OCI-LY3 (cell line): ENCODE measurements at regions not wholly inside any gene's neighbourhood (a gene's known extent, or its start where the extent isn't known, plus 50 kb on each side); places are given as distances from the start of the nearest gene placed in this dataset.
A peak's percentile ranks its signal among the peaks of the same experiment; 100 is the strongest.

Experiments used
- H2AFZ ChIP-seq: fragments of 200-600, 300-600 bp; shearing (Covaris generic); 2 replicates; pipeline ENCODE4 v1.6.0; 2014; ENCODE audit warnings: antibody characterized with exemption, low read depth, low read length
- H3K27ac ChIP-seq: fragments of 200-600, 300-600 bp; sonication (generic); 2 replicates; pipeline ENCODE4 v1.5.1; 2014; ENCODE audit warnings: mild to moderate bottlenecking, low read length, moderate library complexity, mixed read lengths
- H3K27me3 ChIP-seq: fragments of 200-600, 300-600 bp; sonication (generic); 2 replicates; pipeline ENCODE4 v1.6.1; 2014; ENCODE audit warnings: low read depth, low read length, mixed read lengths
- H3K36me3 ChIP-seq: fragments of 200-600, 300-600 bp; sonication (generic); replicated peaks from 2 replicates; pipeline ENCODE3; 2014; ENCODE audit warnings: low read depth, low read length, mixed read lengths
- H3K4me1 ChIP-seq: fragments of 300-600, 200-600 bp; sonication (generic); 2 replicates; pipeline ENCODE4 v1.6.1; 2014; ENCODE audit warnings: low read length, mixed read lengths
- H3K4me2 ChIP-seq: fragments of 200-600, 300-600 bp; sonication (generic); 2 replicates; pipeline ENCODE4 v1.6.1; 2014; ENCODE audit warnings: low read length, mixed read lengths
- H3K4me3 ChIP-seq: fragments of 300-600, 200-600 bp; sonication (generic); 2 replicates; pipeline ENCODE4 v1.5.1; 2014; ENCODE audit warnings: antibody characterized with exemption, mild to moderate bottlenecking, low read length, moderate library complexity
- H3K79me2 ChIP-seq: fragments of 300-600, 200-600 bp; shearing (Covaris generic); 2 replicates; pipeline ENCODE4 v1.6.1; 2014; ENCODE audit warnings: mild to moderate bottlenecking, low read length, mixed read lengths
- H3K9ac ChIP-seq: fragments of 300-600, 200-600 bp; shearing (Covaris generic); 2 replicates; pipeline ENCODE4 v1.6.0; 2014; ENCODE audit warnings: mild to moderate bottlenecking, low read length, moderate library complexity
- H3K9me3 ChIP-seq: fragments of 200-600, 300-600 bp; shearing (Covaris generic); 2 replicates; pipeline ENCODE4 v1.6.1; 2014; ENCODE audit warnings: low read length, mixed read lengths; ENCODE audit not compliant: insufficient read depth
- H4K20me1 ChIP-seq: fragments of 200-600, 300-600 bp; sonication (generic); 2 replicates; pipeline ENCODE4 v1.6.1; 2016; ENCODE audit warnings: low read length, mixed read lengths; ENCODE audit not compliant: insufficient read depth
- EZH2phosphoT487 ChIP-seq: fragments of 200-600 bp; shearing (Covaris generic); IDR thresholded peaks from 2 replicates; pipeline ENCODE4 v1.6.1; 2018; ENCODE audit warnings: antibody characterized with exemption, mixed run types, low read depth
- TF ChIP-seq, protein P1 (sequence below): fragments of 200-600, 300-600 bp; sonication (generic); IDR thresholded peaks from 2 replicates; pipeline ENCODE4 v1.5.1; 2014; ENCODE audit warnings: antibody characterized with exemption, low read length, low read depth

DNA sequence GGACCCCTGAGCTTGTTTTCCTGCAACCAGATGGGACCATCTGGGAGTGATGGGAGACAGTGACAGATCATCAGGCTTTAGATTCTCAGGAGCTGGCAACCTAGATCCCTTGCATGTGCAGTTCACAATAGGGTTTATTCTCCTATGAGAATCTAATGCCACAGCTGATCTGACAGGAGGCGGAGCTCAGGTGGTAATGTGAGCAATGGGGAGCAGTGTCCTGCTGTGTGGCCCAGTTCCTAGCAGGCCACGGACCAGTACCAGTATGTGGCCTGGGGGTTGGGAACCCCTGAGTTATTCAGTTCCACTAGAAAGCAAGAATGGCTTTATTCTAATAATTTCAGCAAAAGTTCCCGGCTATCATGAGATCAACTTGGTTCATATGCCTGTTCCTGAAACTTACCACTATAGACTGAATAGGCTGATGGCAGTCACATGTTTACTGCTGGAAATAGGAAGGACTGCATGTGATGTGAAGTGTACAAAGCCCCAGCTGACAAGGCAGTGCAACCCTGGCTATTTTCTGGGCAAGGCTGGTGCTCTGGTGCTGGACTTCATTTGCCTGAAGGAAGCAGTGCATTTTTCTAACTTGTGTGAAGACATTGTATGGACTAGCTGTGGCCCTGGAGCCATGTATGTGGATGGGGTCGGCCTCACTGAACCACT lies 107.2 kb downstream of the SPRY1 start:
- Histone ChIP-seq H3K9ac (no peak overlapping the region), H3K27ac (no peak overlapping the region), H3K27me3 (no peaks in the 10 kb centered on the region; the same call in 1 of the 2 replicates), H2AFZ (no peak overlapping the region), H3K79me2 (no peaks in the 10 kb centered on the region), H3K36me3 (no peaks in the 10 kb centered on the region), H3K9me3 (no peaks in the 10 kb centered on the region), H4K20me1 (no peaks in the 10 kb centered on the region), H3K4me1 (no peaks in the 10 kb centered on the region), H3K4me2 (no peak overlapping the region), H3K4me3 (no peak overlapping the region)
- no peak for TF ChIP-seq EZH2phosphoT487

DNA sequence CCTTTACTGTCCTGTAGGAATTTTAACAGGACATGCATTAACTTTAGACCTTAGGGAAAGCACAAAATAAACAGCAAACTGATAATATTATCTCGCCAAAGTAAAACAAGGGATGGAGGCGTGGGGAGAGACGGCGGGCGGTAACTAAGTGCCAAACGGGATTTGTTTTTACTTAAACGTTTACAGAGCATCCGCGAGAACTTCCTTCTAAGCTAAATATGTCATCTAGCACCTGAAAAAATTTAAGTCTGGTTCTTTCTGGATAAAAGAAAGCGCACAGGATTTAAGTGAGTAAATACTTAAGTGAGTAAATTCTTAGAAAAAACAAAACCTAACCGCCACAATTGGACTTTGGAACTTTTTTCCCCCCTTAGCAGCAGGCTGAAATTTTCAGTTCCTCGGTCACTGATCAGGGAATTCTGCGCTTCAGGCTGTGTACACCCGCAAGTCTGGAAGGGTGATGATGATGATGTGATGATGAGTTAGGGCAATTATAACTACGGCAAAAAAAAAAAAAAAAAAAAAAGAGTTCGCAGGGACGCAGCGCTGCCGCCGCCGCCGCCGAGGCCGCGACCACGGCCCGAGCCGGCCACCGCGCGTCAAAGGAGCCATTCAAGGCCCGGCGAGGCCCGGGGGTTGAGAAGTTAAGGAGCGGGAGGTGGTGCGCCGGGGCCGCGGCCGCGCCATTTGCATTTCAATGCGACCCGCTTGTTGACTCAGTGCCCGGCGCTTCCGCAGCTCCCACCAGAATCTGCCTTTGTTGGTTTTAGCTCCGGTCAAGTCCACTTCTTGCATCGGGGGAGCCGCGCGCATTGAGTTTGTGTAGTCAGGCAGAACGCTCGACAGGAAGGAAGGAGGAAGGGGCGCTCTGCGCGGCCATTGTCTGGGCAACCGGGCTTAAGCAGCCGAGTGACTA lies 108.8 kb downstream of the SPRY1 start:
- H3K9ac ChIP-seq, result 0 out of 2 replicates have a peak overlapping the region, but pooled peaks have one; percentile 4
- TF ChIP-seq EZH2phosphoT487, result no peak
- TF ChIP-seq, protein P1, sequence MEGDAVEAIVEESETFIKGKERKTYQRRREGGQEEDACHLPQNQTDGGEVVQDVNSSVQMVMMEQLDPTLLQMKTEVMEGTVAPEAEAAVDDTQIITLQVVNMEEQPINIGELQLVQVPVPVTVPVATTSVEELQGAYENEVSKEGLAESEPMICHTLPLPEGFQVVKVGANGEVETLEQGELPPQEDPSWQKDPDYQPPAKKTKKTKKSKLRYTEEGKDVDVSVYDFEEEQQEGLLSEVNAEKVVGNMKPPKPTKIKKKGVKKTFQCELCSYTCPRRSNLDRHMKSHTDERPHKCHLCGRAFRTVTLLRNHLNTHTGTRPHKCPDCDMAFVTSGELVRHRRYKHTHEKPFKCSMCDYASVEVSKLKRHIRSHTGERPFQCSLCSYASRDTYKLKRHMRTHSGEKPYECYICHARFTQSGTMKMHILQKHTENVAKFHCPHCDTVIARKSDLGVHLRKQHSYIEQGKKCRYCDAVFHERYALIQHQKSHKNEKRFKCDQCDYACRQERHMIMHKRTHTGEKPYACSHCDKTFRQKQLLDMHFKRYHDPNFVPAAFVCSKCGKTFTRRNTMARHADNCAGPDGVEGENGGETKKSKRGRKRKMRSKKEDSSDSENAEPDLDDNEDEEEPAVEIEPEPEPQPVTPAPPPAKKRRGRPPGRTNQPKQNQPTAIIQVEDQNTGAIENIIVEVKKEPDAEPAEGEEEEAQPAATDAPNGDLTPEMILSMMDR, result no peak
- H3K4me3 ChIP-seq, result peak overlapping the region; percentile 77
- H4K20me1 ChIP-seq, result no peaks in the 10 kb centered on the region
- H2AFZ ChIP-seq, result peak overlapping the region; percentile 13; the same call in 1 of the 2 replicates
- H3K27ac ChIP-seq, result no peak overlapping the region
- no peaks in the 10 kb centered on the region for H3K4me1 ChIP-seq
- no peaks in the 10 kb centered on the region for H3K79me2 ChIP-seq
- no peaks in the 10 kb centered on the region for H3K9me3 ChIP-seq
- H3K4me2 ChIP-seq, result peak overlapping the region; percentile 49
- no peaks in the 10 kb centered on the region; the same call in 1 of the 2 replicates for H3K27me3 ChIP-seq
- no peaks in the 10 kb centered on the region for H3K36me3 ChIP-seq

GRCh38 chr4:123506011-123506695 lies 109.6 kb downstream of the SPRY1 start:
- H3K9ac ChIP-seq, result no peak overlapping the region
- H2AFZ ChIP-seq, result peak overlapping the region; percentile 13; the same call in 1 of the 2 replicates
- H3K4me3 ChIP-seq, result peak overlapping the region; percentile 77
- peak overlapping the region; percentile 49 for H3K4me2 ChIP-seq
- H3K4me1 ChIP-seq, result no peaks in the 10 kb centered on the region
- H3K9me3 ChIP-seq, result no peaks in the 10 kb centered on the region
- no peak overlapping the region for H3K27ac ChIP-seq
- TF ChIP-seq EZH2phosphoT487, result no peak
- TF ChIP-seq, protein P1, result no peak
- H3K79me2 ChIP-seq, result no peaks in the 10 kb centered on the region
- no peaks in the 10 kb centered on the region; the same call in 1 of the 2 replicates for H3K27me3 ChIP-seq
- no peaks in the 10 kb centered on the region for H4K20me1 ChIP-seq
- H3K36me3 ChIP-seq, result no peaks in the 10 kb centered on the region

DNA sequence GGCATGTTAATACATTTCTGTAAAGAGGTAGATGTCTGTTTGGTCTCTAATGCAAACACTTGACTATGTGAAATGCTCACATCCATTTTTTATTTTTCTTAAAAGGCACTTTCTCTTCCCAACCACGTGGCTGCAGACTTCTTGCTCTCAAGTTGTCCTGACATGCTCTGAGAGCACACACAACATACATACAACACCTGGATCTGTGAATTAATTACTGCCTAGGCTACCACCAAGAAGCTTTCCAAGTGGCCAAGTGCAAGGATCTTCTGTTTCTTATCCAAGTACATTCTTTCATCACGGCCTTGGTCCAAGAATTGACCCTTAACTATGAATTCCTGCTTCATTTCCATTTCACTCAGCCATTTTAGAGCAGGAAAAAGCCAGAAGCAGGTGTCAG lies 110.8 kb downstream of the SPRY1 start:
- no peaks in the 10 kb centered on the region for H3K36me3 ChIP-seq
- TF ChIP-seq, protein P1, result no peak
- no peak for TF ChIP-seq EZH2phosphoT487
- H3K9ac ChIP-seq, result no peak overlapping the region
- H3K4me2 ChIP-seq, result no peak overlapping the region
- no peaks in the 10 kb centered on the region for H3K4me1 ChIP-seq
- no peaks in the 10 kb centered on the region for H3K79me2 ChIP-seq
- no peaks in the 10 kb centered on the region for H3K9me3 ChIP-seq
- H2AFZ ChIP-seq, result no peak overlapping the region
- no peak overlapping the region for H3K4me3 ChIP-seq
- no peaks in the 10 kb centered on the region for H4K20me1 ChIP-seq
- H3K27me3 ChIP-seq, result no peaks in the 10 kb centered on the region; the same call in 1 of the 2 replicates
- H3K27ac ChIP-seq, result no peak overlapping the region
